SK-N-SH treated with all-trans-retinoic acid at 6 μM for 48 hours (cell line): ENCODE measurements at regions not wholly inside any gene's neighbourhood (a gene's known extent, or its start where the extent isn't known, plus 50 kb on each side); places are given as distances from the start of the nearest gene placed in this dataset.

Source experiments
- BACH2 ChIP-seq: fragments of 250-450 bp; sonication (Bioruptor Pico); IDR thresholded peaks from 2 replicates; pipeline ENCODE4 v1.9.0; 2021; ENCODE audit warnings: mild to moderate bottlenecking, borderline replicate concordance
- GLIS3 ChIP-seq: fragments of 250-450 bp; sonication (Bioruptor Pico); IDR thresholded peaks from 2 replicates; pipeline ENCODE4 v1.5.0; 2020; ENCODE audit warnings: mild to moderate bottlenecking, moderate library complexity
- PATZ1 ChIP-seq: fragments of 250-450 bp; sonication (Bioruptor Pico); IDR thresholded peaks from 2 replicates; pipeline ENCODE4 v1.8.0; 2020; ENCODE audit warnings: mild to moderate bottlenecking, moderate library complexity, borderline replicate concordance
- RARB ChIP-seq: fragments of 250-450 bp; sonication (Bioruptor Pico); IDR thresholded peaks from 2 replicates; pipeline ENCODE4 v1.8.0; 2021; ENCODE audit warnings: mild to moderate bottlenecking, moderate library complexity
- ZFP30 ChIP-seq: fragments of 450-650 bp; formaldehyde crosslinking; IDR thresholded peaks from 2 replicates; pipeline ENCODE4 v1.5.0; 2022; ENCODE audit warnings: mild to moderate bottlenecking, moderate library complexity

GRCh38 chr16:25635454-25635853, 56.3 kb upstream of the HS3ST4 start:
- TF ChIP-seq RARB (CRISPR knock-in tag) (no peak), BACH2 (CRISPR knock-in tag) (no peak), ZFP30 (CRISPR knock-in tag) (no peak), GLIS3 (no peak), PATZ1 (CRISPR knock-in tag) (no peak)
